Right atrium auricular region (tissue), 2 donors: ENCODE measurements at regions not wholly inside any gene's neighbourhood (a gene's known extent, or its start where the extent isn't known, plus 50 kb on each side); places are given as distances from the start of the nearest gene placed in this dataset.

Experiments
- DNase-seq: peaks from one replicate; pipeline ENCODE4 v3.0.0-alpha.2; 2019; ENCODE audit warnings: low spot score
- H3K27ac ChIP-seq, 2 donors: fragments of 200-600 bp; sonication (generic); 1 replicate in 1 of 2; 2 replicates in 1 of 2; pipeline ENCODE4 v1.5.1; 2016 to 2019
- H3K27me3 ChIP-seq, 2 donors: fragments of 200-600 bp; sonication (generic); one replicate each; pipeline versions ENCODE4 v1.5.1 to v1.6.0; 2017 to 2019
- H3K36me3 ChIP-seq: fragments of 200-600 bp; sonication (generic); one replicate; pipeline ENCODE4 v1.5.1; 2016
- H3K4me1 ChIP-seq, 2 donors: fragments of 200-600 bp; sonication (generic); one replicate each; pipeline versions ENCODE4 v1.5.1 to v1.6.0; 2017 to 2019
- H3K4me3 ChIP-seq, 2 donors: fragments of 200-600 bp; sonication (generic); 1 replicate in 1 of 2; 2 replicates in 1 of 2; pipeline ENCODE4 v1.5.1; 2017 to 2019; ENCODE audit warnings: mild to moderate bottlenecking in 1 of 2, moderate library complexity in 1 of 2
- H3K9me3 ChIP-seq, 2 donors: fragments of 200-600 bp; sonication (generic); one replicate each; pipeline ENCODE4 v1.5.1; 2019
- TF ChIP-seq, protein P1 (sequence below), 2 donors: fragments of 200-600 bp; sonication (generic); IDR thresholded peaks; one replicate each; pipeline ENCODE4 v1.5.1; 2019; ENCODE audit warnings: antibody characterized with exemption in 2 of 2

DNA sequence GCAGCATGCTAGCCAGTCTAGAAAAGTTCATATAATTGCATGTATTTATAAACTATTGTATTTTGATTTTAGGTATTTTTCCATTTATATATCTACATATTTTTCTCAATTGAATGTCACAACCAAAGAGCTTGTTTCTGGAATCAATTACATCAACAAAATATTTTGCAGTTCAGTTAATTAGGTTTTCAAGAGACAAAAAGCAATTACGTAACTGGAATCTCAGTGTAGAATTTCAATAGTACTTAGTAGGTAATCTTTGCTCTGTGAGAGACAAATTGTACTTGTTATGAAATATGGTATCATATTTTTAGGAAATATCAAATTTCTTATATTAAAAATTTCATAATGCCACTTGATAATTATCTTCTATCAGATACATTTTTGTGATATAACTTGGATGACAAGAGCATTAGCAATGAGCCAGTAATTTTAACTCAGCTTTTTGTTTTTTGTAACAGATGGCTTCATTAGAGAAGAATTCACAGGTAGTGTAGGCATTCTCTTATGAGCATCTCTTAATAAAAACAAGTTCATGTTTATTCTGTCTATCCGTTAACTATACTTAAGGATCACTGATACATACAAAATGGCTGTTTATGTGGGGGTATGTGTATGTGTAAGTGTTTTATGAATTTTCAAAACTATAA is 774.7 kb downstream of the C12orf50 start:
- no peaks in the 10 kb centered on the region for H3K27me3 ChIP-seq
- no peaks in the 10 kb centered on the region for H3K36me3 ChIP-seq
- DNase-seq, result no peak
- TF ChIP-seq, protein P1, sequence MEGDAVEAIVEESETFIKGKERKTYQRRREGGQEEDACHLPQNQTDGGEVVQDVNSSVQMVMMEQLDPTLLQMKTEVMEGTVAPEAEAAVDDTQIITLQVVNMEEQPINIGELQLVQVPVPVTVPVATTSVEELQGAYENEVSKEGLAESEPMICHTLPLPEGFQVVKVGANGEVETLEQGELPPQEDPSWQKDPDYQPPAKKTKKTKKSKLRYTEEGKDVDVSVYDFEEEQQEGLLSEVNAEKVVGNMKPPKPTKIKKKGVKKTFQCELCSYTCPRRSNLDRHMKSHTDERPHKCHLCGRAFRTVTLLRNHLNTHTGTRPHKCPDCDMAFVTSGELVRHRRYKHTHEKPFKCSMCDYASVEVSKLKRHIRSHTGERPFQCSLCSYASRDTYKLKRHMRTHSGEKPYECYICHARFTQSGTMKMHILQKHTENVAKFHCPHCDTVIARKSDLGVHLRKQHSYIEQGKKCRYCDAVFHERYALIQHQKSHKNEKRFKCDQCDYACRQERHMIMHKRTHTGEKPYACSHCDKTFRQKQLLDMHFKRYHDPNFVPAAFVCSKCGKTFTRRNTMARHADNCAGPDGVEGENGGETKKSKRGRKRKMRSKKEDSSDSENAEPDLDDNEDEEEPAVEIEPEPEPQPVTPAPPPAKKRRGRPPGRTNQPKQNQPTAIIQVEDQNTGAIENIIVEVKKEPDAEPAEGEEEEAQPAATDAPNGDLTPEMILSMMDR (IDR thresholded peaks at IDR 0.05), result no peak
- no peak overlapping the region for H3K27ac ChIP-seq
- no peaks in the 10 kb centered on the region for H3K4me1 ChIP-seq
- peaks cover 0 to 5% of the 10 kb centered on the region in 2 donors for H3K9me3 ChIP-seq
- H3K4me3 ChIP-seq, result no peak overlapping the region

DNA sequence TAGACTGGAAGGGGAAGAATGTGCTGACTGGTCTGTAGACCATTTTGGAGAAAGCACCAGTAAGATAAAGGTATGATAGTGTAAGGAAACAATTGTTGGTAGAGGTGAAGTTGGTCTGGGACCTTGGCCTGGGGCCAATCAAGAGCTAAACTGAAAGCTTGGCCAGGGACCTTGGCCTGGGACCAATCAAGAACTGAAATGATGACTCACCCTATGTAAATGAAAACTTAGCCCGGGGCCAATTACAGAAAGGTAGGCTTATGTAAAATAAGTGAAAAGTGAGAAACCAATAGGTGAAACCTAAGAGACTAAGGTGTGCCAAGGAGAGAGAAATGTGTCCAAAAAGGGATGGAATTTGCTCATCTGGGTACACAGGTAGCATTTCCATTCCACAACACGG is 776.0 kb downstream of the C12orf50 start:
- Histone ChIP-seq H3K4me3 (no peak overlapping the region), H3K36me3 (no peaks in the 10 kb centered on the region), H3K4me1 (no peaks in the 10 kb centered on the region), H3K9me3 (peaks cover 0 to 5% of the 10 kb centered on the region in 2 donors), H3K27ac (no peak overlapping the region), H3K27me3 (no peaks in the 10 kb centered on the region)
- TF ChIP-seq, protein P1 (IDR thresholded peaks at IDR 0.05), result no peak
- no peak for DNase-seq

DNA sequence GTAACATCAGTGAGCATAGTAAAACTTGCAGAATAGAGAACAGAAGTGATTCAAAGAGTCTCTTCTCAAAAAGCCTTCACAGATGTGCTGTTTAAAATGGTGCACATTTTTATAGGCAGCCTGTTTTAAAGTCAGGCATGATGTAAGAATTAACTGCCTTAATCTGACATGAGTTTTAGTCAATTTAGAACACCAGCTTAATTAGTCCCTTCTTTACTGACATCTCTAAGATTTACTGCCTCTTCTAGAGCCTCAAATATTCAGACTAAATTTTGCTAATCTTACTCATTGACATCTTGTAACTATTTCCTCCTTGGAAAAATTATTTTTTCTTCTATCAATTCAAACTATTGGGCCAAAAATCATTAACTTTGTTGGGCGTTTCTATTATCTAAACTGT is 782.5 kb downstream of the C12orf50 start:
- Histone ChIP-seq H3K4me3 (no peak overlapping the region), H3K9me3 (no peaks in the 10 kb centered on the region), H3K4me1 (no peaks in the 10 kb centered on the region), H3K27me3 (no peaks in the 10 kb centered on the region), H3K27ac (no peak overlapping the region), H3K36me3 (no peaks in the 10 kb centered on the region)
- TF ChIP-seq, protein P1 (IDR thresholded peaks at IDR 0.05), result no peak
- DNase-seq, result no peak

DNA sequence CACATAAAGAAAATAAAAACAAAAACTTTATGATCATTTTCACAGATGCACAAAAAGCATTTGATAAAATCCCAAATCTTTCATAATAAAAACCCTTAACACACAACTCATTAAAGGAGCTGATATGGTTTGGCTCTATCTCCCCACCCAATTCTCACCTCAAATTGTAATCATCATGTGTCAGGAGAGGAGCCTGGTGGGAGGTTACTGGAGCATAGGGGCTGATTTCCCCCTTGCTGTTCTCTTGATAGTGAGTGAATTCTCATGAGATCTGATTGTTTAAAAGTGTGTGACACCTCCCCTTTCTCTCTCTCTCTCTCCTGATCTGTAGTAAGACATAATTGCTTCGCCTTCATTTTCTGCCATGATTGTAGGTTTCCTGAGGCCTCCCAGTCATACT is 790.7 kb downstream of the C12orf50 start:
- Histone ChIP-seq H3K36me3 (no peaks in the 10 kb centered on the region), H3K9me3 (no peaks in the 10 kb centered on the region), H3K4me1 (no peaks in the 10 kb centered on the region), H3K4me3 (no peak overlapping the region), H3K27ac (no peak overlapping the region), H3K27me3 (no peaks in the 10 kb centered on the region)
- no peak for DNase-seq
- TF ChIP-seq, protein P1 (IDR thresholded peaks at IDR 0.05), result no peak

DNA sequence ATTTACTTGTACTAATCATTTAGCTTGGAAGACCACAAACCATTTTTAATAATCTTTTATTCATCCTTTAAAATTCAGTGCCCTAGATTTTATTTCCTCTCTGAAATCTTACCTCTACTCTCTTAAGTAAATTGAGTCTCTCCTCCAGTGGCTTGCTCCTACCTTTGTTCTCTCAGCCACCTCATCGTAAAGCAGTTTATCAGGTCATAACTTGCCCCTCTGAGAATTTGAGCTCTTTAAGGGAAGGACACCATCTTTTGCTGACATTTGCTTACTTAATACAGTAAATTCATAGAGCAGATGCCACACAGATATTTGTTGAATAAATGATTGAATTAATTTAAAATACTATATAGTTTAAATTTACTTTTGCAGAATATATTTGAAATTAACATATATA is 794.3 kb downstream of the C12orf50 start:
- H3K27ac ChIP-seq, result no peak overlapping the region

More for the DNA sequence above, 794.3 kb downstream of the C12orf50 start:
- TF ChIP-seq, protein P1 (IDR thresholded peaks at IDR 0.05), result no peak
- Histone ChIP-seq H3K27me3 (no peaks in the 10 kb centered on the region), H3K4me3 (no peak overlapping the region), H3K4me1 (no peaks in the 10 kb centered on the region), H3K9me3 (no peaks in the 10 kb centered on the region), H3K36me3 (no peaks in the 10 kb centered on the region)
- no peak for DNase-seq
